HG02943 (cell line): ENCODE measurements at regions not wholly inside any gene's neighbourhood (a gene's known extent, or its start where the extent isn't known, plus 50 kb on each side); places are given as distances from the start of the nearest gene placed in this dataset.
"Not testable (repeated sequence)": the region's sequence is repeated elsewhere in the genome, so short reads cannot be mapped to it uniquely, and the experiment has no call there.

Experiments used
- ATAC-seq: cut with Tn5 transposase; IDR thresholded peaks from one replicate; pipeline ENCODE4 v1.9.1; 2021; ENCODE audit warnings: mild to moderate bottlenecking, low read depth, moderate library complexity; ENCODE audit not compliant: unreplicated experiment

DNA sequence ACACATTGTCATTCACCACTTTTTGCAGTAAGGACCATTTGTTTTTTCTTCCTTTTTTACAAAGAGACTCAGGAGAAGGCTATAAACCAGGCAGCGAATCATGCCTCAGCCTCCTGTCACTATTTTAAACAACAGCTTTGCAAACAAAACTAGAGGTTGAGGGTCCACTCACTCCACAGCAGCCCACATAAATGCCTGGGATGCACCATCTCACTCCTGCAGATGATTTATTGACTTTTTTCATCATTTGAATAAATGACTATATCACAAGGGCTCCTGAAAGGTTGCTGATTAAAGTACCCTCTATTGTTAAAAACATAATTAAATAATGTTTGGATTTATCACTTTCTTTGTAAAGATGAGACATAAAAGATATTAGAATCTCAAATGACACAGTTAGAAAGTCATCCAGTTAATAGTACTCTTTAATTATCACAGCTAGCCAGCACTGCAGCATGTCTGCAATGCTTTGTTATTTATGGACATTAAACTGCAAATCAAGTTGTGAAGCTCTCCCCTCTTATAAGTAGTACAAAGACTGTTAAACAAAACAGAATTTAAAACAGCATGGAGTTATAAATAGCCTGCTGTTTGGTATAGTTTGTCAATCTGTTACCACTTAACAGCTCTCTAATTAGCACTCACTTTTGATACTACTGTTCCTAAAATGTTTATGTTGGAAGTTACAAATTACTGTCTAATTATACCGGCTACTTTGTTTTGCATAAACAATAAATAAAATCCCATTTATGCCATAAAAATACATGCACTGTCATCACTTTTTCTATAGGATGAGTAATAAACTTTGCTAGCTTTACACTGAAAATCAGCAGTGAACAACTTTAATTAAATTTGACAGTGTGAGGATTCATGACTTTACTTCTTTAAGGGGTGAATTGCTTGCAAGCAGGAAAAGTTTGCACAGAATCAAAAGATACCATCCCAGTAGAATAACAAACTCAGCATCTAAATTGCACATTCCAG is 853.2 kb downstream of the UQCRFS1 start:
- no peak for ATAC-seq

- ATAC-seq = no peak
These were observed 854.3 kb downstream of the UQCRFS1 start for GRCh38 chr19:28358633-28359032.

DNA sequence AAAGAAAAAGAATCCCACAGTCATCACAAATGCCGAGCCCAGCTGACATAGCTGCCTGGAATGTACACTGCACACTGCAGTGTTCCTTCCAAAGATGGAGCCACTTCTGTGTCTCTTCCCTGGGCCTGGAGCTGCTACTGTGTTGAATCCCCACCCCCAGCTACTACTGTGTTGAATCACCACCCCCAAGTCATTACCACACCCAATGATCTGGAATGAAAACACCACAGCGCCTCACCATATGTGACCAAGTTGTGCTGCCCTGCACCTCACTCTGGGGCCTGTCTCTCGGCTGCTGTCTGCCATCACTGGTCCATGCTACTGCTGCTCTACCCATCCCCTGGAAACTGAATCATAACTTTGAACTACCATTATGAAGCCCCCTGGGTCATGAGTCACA is 861.2 kb downstream of the UQCRFS1 start:
- ATAC-seq = no peak

DNA sequence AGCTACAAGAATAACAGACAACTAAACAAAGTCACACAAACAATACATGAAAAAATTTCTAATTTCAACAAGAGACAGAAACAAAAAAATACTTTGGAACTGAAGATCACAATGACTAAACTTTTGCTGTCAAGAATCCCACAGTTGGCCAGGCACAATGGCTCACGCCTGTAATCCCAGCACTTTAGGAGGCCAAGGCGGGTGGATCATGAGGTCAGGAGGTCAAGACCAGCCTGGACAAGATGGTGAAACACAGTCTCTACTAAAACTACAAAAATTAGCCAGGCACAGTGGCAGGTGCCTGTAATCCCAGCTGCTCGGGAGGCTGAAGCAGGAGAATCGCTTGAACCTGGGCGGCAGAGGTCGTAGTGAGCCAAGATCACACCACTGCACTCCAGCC is 861.6 kb downstream of the UQCRFS1 start:
- ATAC-seq = not testable (repeated sequence)

DNA sequence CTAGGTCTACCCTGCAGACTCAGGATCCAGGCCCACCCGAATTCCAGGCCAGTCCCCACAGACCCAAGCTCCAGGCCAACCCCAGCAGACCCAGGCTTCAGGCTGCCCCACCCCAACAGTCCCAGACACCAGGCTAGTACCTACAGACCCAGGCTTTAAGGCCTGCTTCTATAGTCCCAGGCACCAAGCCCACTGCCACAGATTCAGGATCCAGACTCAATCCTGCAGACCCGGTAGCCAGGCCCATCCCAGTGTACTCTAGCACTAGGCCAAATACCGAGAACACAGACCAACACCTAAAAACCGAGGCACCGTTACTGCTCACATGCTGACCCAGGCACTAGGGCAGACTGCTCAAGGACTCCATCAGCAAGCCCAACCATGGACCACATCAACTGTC is 862.3 kb downstream of the UQCRFS1 start:
- ATAC-seq = no peak

DNA sequence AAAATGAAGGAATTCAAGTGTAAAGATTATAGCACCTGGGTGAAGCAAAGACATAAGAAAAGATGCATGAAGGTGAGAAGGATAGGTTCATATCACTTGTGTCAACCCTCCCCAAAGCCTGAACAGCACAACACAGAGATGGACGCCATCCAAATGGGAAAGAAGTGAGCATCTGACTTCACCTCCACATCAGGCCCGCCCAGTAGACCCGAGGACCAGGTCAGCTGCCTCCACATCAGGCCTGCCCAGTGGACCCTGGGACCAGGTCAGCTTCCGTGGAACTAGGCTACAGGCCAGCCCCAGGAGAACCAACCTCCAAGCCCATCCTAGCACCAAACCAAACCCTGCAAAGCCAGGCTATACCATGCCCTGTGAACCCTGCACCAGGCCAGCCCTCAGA is 862.9 kb downstream of the UQCRFS1 start:
- no peak for ATAC-seq

GRCh38 chr19:28349604-28350003 is 863.3 kb downstream of the UQCRFS1 start:
- no peak for ATAC-seq

DNA sequence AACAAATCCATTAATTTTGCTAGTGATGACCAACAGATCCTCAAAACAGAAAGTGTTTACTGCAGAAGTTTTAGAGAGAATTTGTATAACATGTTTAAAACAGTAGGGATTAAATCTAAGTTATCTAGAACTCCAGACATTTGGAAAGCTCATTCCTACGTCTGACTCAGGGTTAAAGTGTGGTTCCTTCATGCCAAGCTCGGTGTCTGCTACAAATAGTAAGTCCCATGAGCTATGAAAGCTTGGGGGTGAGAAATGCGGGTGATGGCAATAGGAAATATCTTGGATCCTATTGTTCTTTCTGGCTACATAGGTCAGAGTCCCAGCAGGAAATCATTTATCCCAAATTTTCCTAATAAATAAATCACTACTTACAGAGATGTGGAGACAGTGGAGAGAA is 867.1 kb downstream of the UQCRFS1 start:
- no peak for ATAC-seq

DNA sequence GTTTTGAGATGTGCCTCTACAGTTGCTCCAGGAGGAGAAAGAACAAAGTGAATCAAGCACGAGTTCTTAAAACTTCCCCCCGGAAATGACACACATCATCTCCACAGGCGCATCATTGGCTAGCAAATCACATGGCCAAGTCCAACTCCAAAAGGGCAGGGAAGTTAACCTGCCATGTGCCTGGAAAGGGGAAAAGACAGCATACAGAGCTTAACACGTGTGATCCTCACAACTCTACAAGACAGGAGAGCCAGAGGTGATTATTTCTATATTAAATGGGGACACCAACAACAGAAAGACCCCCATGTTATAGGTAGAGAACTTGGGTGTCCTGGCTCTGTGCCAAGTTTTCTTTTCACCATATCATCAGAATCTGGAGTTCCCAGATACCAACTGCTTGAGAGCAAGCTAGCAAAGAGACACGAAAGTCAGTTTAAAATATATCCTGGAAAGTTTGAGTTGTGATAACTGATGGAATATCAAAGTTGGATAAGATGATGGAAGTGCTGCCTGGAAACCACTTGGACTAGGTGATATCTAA is 871.1 kb downstream of the UQCRFS1 start:
- no peak for ATAC-seq

DNA sequence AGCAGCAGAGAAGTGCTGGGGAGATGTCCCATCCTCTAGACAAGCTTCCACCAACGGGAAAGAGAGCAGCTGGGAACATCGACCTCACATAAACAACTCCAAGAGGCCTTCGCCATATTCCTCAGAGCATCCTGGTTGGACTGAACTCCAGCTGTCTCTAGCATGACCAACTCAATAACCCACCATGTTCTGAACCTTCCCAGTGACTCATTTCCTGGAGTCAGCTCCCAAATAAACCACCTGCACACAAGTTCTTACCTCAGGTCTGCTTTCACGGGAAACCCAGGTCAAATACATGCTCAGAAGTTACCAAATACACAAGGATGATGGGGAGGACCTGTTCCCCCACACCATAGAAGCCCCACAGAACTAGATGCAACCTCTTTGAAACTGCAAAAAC is 878.5 kb downstream of the UQCRFS1 start:
- no peak for ATAC-seq

DNA sequence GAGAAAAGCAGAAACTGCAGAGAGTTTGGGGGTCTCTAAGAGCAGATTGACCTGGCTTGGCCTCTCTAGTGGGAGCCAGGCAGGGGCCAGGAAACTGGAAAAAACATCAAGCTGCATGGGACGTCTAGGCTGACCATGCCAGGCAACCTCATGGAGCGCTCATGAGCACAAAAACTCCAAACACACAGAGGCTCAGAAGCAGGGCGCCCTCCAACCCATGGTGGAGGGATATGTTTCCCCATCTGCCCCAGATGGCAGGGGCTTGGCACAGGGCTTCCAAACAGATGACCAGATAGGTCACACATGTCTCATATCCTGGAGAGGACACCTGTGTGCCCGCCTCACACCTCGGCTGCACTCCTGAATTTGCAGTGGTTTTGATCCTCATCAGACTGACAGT is 879.0 kb downstream of the UQCRFS1 start:
- ATAC-seq = no peak

DNA sequence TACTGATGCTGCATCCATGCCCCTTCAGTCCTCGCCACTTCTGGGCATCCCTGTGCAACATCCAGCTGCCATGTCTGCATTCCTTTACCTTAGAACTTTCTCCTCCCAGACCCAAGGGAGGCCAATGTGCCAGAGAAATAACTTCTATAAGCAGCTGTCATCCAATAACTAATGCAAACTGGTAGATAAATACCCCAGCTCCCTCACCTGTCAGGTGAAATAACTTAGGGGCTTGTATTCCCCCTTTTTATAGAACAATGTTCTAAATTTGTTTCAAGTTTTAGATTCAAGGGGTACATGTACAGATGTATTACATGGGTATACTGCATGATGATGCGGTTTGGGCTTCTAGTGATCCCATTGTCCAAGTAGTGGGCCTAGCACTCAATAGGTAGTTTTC is 880.1 kb downstream of the UQCRFS1 start:
- ATAC-seq = no peak

- no peak for ATAC-seq
These were observed 880.6 kb downstream of the UQCRFS1 start for GRCh38 chr19:28332351-28332750.

- no peak for ATAC-seq
These were observed 881.4 kb downstream of the UQCRFS1 start for GRCh38 chr19:28331596-28331995.

GRCh38 chr19:28330831-28331230 is 882.1 kb downstream of the UQCRFS1 start:
- ATAC-seq = no peak

DNA sequence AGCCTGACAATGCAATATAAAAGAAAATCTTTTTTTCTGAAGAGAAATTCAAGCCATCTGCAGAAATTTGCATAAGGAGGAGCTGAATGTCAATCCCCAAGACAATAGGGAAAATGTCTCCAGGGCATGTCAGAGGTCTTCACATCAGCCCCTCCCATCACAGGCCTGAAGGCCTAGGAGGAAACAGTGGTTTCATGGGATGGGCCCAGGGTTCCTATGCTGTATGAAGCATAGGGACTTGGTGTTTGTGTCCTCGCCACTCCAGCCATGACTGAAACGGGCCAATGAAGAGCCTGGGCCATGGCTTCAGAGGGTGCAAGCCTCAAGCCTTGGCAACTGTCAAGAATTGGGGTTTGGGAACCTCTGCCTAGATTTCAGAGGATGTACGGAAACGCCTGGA is 883.5 kb downstream of the UQCRFS1 start:
- no peak for ATAC-seq

- ATAC-seq = no peak
These were observed 885.0 kb downstream of the UQCRFS1 start for GRCh38 chr19:28327905-28328304.

DNA sequence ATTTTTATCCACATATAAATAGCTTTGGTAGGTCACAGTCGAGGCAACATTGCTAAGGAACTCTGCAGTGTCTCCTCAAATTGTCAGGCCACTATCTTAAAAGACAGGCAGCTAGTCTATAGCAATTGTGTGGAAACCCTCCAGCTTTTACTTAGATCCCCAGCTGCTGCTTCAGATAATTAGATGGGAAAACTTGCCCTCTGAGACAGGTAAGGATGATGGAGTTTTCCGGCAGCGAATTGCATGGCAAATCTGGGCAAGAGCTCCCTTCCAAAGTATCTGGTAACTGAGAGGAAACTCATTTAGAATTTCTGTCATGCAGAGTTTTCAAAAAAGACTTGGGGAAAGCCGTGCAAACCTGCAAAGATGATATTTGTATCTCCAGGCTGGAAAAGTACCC is 886.2 kb downstream of the UQCRFS1 start:
- no peak for ATAC-seq

DNA sequence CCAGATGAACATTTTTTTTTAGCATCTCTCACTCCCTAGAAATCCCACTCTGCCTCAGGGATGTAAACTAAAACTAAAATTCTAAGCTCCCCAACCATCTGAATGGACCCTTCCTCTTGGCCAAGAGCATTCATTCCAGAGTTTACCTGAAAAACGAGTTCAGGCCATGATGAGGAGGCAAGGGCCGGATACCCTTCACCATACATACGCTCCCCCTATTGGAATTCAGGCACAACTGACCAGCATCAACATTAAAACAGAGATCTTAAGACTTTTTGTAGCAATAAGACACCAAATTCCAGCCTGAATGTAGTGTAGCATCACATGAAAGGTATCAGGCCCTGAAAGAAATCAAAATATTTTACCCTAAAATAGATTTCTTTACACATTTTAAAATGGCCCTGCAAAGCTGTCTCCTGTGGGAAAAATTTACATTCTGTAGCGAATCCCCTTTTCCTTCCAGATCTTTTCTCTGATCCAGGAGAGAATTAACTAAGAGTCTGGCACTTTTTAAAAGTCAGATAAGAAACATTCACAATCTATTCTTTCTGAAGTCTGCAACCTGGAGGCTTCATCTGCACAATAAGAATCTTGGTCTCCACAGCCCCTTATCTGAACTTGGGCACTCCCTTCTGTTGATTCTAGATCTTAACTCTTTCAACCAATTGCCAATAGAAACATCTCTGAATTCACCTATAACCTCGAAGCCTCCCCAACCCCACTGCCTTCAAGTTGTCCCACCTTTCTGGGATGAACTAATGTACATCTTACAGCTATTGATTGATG is 888.5 kb downstream of the UQCRFS1 start:
- no peak for ATAC-seq

GRCh38 chr19:28322945-28323344 is 890.0 kb downstream of the UQCRFS1 start:
- no peak for ATAC-seq

GRCh38 chr19:28322491-28322890 is 890.5 kb downstream of the UQCRFS1 start:
- ATAC-seq = no peak
